Panc1 (cell line): ENCODE measurements at regions not wholly inside any gene's neighbourhood (a gene's known extent, or its start where the extent isn't known, plus 50 kb on each side); places are given as distances from the start of the nearest gene placed in this dataset.

Source experiments
- ATAC-seq: fragments of 200-7000 bp; cut with Tn5 transposase; 2 replicates; pipeline ENCODE4 v1.9.1; 2020; ENCODE audit warnings: mild to moderate bottlenecking, moderate library complexity
- BruUV-seq: library from RNA; stranded (reverse); fragments of 400-500 nt; replicated peaks from 2 replicates; lab custom pipeline; 2021; lab: Mats Ljungman, UMichigan
- CTCF ChIA-PET: fragments of 300-600 bp; sonication (Branson Sonifier 250); formaldehyde crosslinking; loops from one replicate; lab custom pipeline; 2022; ENCODE audit warnings: antibody characterized with exemption; lab: Charles Lee
- POLR2A ChIA-PET: fragments of 300-600 bp; sonication (Branson Sonifier 250); formaldehyde crosslinking; loops from one replicate; lab custom pipeline; 2022; ENCODE audit warnings: antibody characterized with exemption; lab: Charles Lee
- DNase-seq: peaks from one replicate; pipeline ENCODE4 v3.0.0-alpha.2; 2010; ENCODE audit warnings: low read depth, low spot score
- H3K27ac ChIP-seq: 2 replicates; pipeline ENCODE4 v1.5.1; 2011; ENCODE audit warnings: mild to moderate bottlenecking, low read length, inconsistent platforms
- H3K27me3 ChIP-seq: fragments of 200-500 bp; sonication (Bioruptor generic); 2 replicates; pipeline ENCODE4 v1.6.0; 2014; ENCODE audit warnings: low read length, inconsistent platforms; ENCODE audit not compliant: control insufficient read depth, insufficient read depth
- H3K36me3 ChIP-seq: fragments of 200-500 bp; sonication (Bioruptor generic); 2 replicates; pipeline ENCODE4 v1.5.1; 2014; ENCODE audit warnings: inconsistent platforms, mild to moderate bottlenecking, low read length, moderate library complexity; ENCODE audit not compliant: control insufficient read depth, insufficient read depth
- H3K4me1 ChIP-seq: 2 replicates; pipeline ENCODE4 v1.5.1; 2011; ENCODE audit warnings: inconsistent platforms, mild to moderate bottlenecking, low read length, moderate library complexity; ENCODE audit not compliant: control insufficient read depth, insufficient read depth
- H3K4me3 ChIP-seq, 2 experiments: 2 replicates each; pipeline ENCODE4 v1.5.1; 2011 to 2012; ENCODE audit warnings: low read depth in 2 of 2, low read length in 2 of 2, mild to moderate bottlenecking in 2 of 2, inconsistent platforms in 1 of 2, moderate library complexity in 1 of 2
- H3K9me3 ChIP-seq: fragments of 200-500 bp; sonication (Bioruptor generic); 2 replicates; pipeline ENCODE4 v1.5.1; 2014; ENCODE audit warnings: low read depth, mild to moderate bottlenecking, inconsistent platforms, low read length, moderate library complexity; ENCODE audit not compliant: control insufficient read depth, insufficient read depth
- CTCF ChIP-seq: fragments of 450-650 bp; IDR thresholded peaks from 2 replicates; pipeline ENCODE4 v1.5.1; 2017; ENCODE audit warnings: mild to moderate bottlenecking
- POLR2AphosphoS5 ChIP-seq: IDR thresholded peaks from 2 replicates; pipeline ENCODE4 v1.6.1; 2012; ENCODE audit warnings: mild to moderate bottlenecking, low read depth, low read length, moderate library complexity
- REST ChIP-seq, 2 experiments: IDR thresholded peaks; 2 replicates each; pipeline ENCODE4 v1.6.1; 2011 to 2012; ENCODE audit warnings: low read depth in 2 of 2, control low read depth in 1 of 2, low read length in 1 of 2, mild to moderate bottlenecking in 1 of 2, moderate library complexity in 1 of 2; ENCODE audit not compliant: insufficient read depth in 1 of 2
- SIN3A ChIP-seq: IDR thresholded peaks from 2 replicates; pipeline ENCODE4 v1.6.1; 2012; ENCODE audit warnings: low read depth, mild to moderate bottlenecking, low read length, moderate library complexity, borderline replicate concordance; ENCODE audit not compliant: insufficient read depth
- TCF7L2 ChIP-seq: IDR thresholded peaks from 2 replicates; pipeline ENCODE4 v1.6.1; 2011; ENCODE audit warnings: mild to moderate bottlenecking, low read depth, low read length, inconsistent platforms
- in situ Hi-C: cut with HindIII; loops from 2 replicates; pipeline ENCODE4 v1.10.0; 2016; ENCODE audit warnings: low sequenced_read_pairs, low pct_unique_long_range_greater_than_20kb
- intact Hi-C: fragments of 100-400 bp; cut with micrococcal nuclease; formaldehyde crosslinking; loops from one replicate; pipeline ENCODE4 v1.10.0; 2022; ENCODE audit not compliant: unreplicated experiment

GRCh38 chr12:45666396-45666795, 63.1 kb upstream of the ARID2 start:
- H3K9me3 ChIP-seq, result no peaks in the 10 kb centered on the region
- BruUV-seq, result no TSS peak
- intact Hi-C loops (no loop called here), in situ Hi-C loops (no loop called here)
- H3K4me3 ChIP-seq, result no peak overlapping the region
- CTCF ChIA-PET, result no interaction called here
- no peaks in the 10 kb centered on the region for H3K4me1 ChIP-seq
- ATAC-seq (no peak), DNase-seq (no peak)
- no peaks in the 10 kb centered on the region for H3K36me3 ChIP-seq
- TF ChIP-seq CTCF (no peak), REST (IDR thresholded peaks at IDR 0.05; ENCODE audit: insufficient read depth in 1 of 2, low read depth in 2 of 2, low read length in 1 of 2) (no peak), SIN3A (no peak), POLR2AphosphoS5 (no peak), TCF7L2 (no peak)
- 0 out of 2 replicates have a peak, but pooled peaks cover 5% of the 10 kb centered on the region for H3K27me3 ChIP-seq
- H3K27ac ChIP-seq, result no peak overlapping the region
- POLR2A ChIA-PET, result no interaction called here

GRCh38 chr12:45666816-45667215, 62.7 kb upstream of the ARID2 start:
- TF ChIP-seq TCF7L2 (no peak), CTCF (no peak), POLR2AphosphoS5 (no peak), REST (IDR thresholded peaks at IDR 0.05; ENCODE audit: insufficient read depth in 1 of 2, low read depth in 2 of 2, low read length in 1 of 2) (no peak), SIN3A (no peak)
- no peak overlapping the region for H3K4me3 ChIP-seq

More at GRCh38 chr12:45666816-45667215, 62.7 kb upstream of the ARID2 start:
- no peaks in the 10 kb centered on the region for H3K4me1 ChIP-seq
- ATAC-seq (no peak), DNase-seq (no peak)
- CTCF ChIA-PET, result no interaction called here
- POLR2A ChIA-PET, result no interaction called here
- no peak overlapping the region for H3K27ac ChIP-seq
- no peaks in the 10 kb centered on the region for H3K36me3 ChIP-seq
- no TSS peak for BruUV-seq
- intact Hi-C loops, result no loop called here
- in situ Hi-C loops, result no loop called here
- no peaks in the 10 kb centered on the region for H3K9me3 ChIP-seq
- H3K27me3 ChIP-seq, result 0 out of 2 replicates have a peak, but pooled peaks cover 5% of the 10 kb centered on the region
